Neural progenitor cell (in vitro differentiated cells): ENCODE measurements at regions not wholly inside any gene's neighbourhood (a gene's known extent, or its start where the extent isn't known, plus 50 kb on each side); places are given as distances from the start of the nearest gene placed in this dataset.

Experiments used
- DNase-seq: peaks from one replicate; pipeline ENCODE4 v3.0.0-alpha.2; 2016; ENCODE audit warnings: low spot score
- H2AFZ ChIP-seq: fragments of 200-600 bp; sonication (generic); replicated peaks from 2 replicates; pipeline ENCODE4 v1.6.1; 2016; ENCODE audit warnings: antibody characterized with exemption
- H3F3A ChIP-seq: fragments of 200-600 bp; sonication (generic); 2 replicates; pipeline ENCODE4 v1.6.1; 2016; ENCODE audit warnings: antibody characterized with exemption, low read depth
- H3K27ac ChIP-seq: fragments of 200-600 bp; sonication (generic); 2 replicates; pipeline ENCODE4 v1.5.1; 2016; ENCODE audit warnings: mild to moderate bottlenecking
- H3K27me3 ChIP-seq: fragments of 200-600 bp; sonication (generic); 2 replicates; pipeline ENCODE4 v1.6.1; 2016; ENCODE audit warnings: mild to moderate bottlenecking, moderate library complexity
- H3K36me3 ChIP-seq: fragments of 200-600 bp; sonication (generic); 2 replicates; pipeline ENCODE4 v1.5.1; 2016
- H3K4me1 ChIP-seq: fragments of 200-600 bp; sonication (generic); 2 replicates; pipeline ENCODE4 v1.6.1; 2016; ENCODE audit warnings: mixed run types
- H3K4me2 ChIP-seq: fragments of 200-600 bp; sonication (generic); 2 replicates; pipeline ENCODE4 v1.6.1; 2016
- H3K4me3 ChIP-seq: fragments of 200-600 bp; sonication (generic); 2 replicates; pipeline ENCODE4 v1.5.1; 2016
- H3K79me2 ChIP-seq: fragments of 200-600 bp; sonication (generic); 2 replicates; pipeline ENCODE4 v1.6.1; 2016; ENCODE audit warnings: low read depth
- H3K9ac ChIP-seq: fragments of 200-600 bp; sonication (generic); 2 replicates; pipeline ENCODE4 v1.6.1; 2016
- H3K9me3 ChIP-seq: fragments of 200-600 bp; sonication (generic); 2 replicates; pipeline ENCODE4 v1.5.1; 2016; ENCODE audit warnings: low read depth
- H4K20me1 ChIP-seq: fragments of 200-600 bp; sonication (generic); 2 replicates; pipeline ENCODE4 v1.6.1; 2016; ENCODE audit warnings: low read depth
- H3K27ac Mint-ChIP-seq: 3 replicates; pipeline ENCODE4 v1.8.0; 2021; ENCODE audit warnings: mixed read lengths
- H3K27me3 Mint-ChIP-seq: 2 replicates; pipeline ENCODE4 v1.8.0; 2022; ENCODE audit warnings: low read depth, mild to moderate bottlenecking, inconsistent platforms, moderate library complexity, mixed read lengths; ENCODE audit not compliant: insufficient read depth
- H3K36me3 Mint-ChIP-seq: 3 replicates; pipeline ENCODE4 v1.8.0; 2021; ENCODE audit warnings: mixed read lengths
- H3K4me1 Mint-ChIP-seq: 3 replicates; pipeline ENCODE4 v1.8.0; 2021; ENCODE audit warnings: mixed read lengths
- H3K4me3 Mint-ChIP-seq: 3 replicates; pipeline ENCODE4 v1.8.0; 2021; ENCODE audit warnings: mild to moderate bottlenecking, moderate library complexity, mixed read lengths
- H3K9me3 Mint-ChIP-seq: 3 replicates; pipeline ENCODE4 v1.8.0; 2020; ENCODE audit warnings: mixed read lengths
- CTCF ChIP-seq: fragments of 200-600 bp; sonication (generic); IDR thresholded peaks from 2 replicates; pipeline ENCODE4 v1.5.1; 2017; ENCODE audit warnings: antibody characterized with exemption, mild to moderate bottlenecking
- EZH2 ChIP-seq: fragments of 200-600 bp; sonication (generic); IDR thresholded peaks from 2 replicates; pipeline ENCODE4 v1.6.1; 2017; ENCODE audit warnings: antibody characterized with exemption, mild to moderate bottlenecking, moderate library complexity
- EZH2phosphoT487 ChIP-seq: fragments of 200-600 bp; sonication (generic); IDR thresholded peaks from 2 replicates; pipeline ENCODE4 v1.6.1; 2017; ENCODE audit warnings: antibody characterized with exemption

- Mint-ChIP-seq H3K36me3 (no peaks in the 10 kb centered on the region), H3K27me3 (no peaks in the 10 kb centered on the region), H3K4me3 (no peak overlapping the region), H3K9me3 (no peaks in the 10 kb centered on the region), H3K27ac (no peak overlapping the region), H3K4me1 (peaks cover 8% of the 10 kb centered on the region)
- Histone ChIP-seq H2AFZ (no peak overlapping the region), H3K4me1 (no peaks in the 10 kb centered on the region), H4K20me1 (no peaks in the 10 kb centered on the region), H3K4me3 (no peak overlapping the region), H3K27ac (no peak overlapping the region), H3F3A (no peaks in the 10 kb centered on the region), H3K36me3 (no peaks in the 10 kb centered on the region), H3K9me3 (no peaks in the 10 kb centered on the region), H3K9ac (no peak overlapping the region), H3K79me2 (no peaks in the 10 kb centered on the region), H3K27me3 (no peaks in the 10 kb centered on the region), H3K4me2 (no peak overlapping the region)
- no peak for DNase-seq
- TF ChIP-seq EZH2: no peak
- no peak for TF ChIP-seq EZH2phosphoT487
- TF ChIP-seq CTCF: no peak
These were observed 820.8 kb downstream of the BRINP3 start for GRCh38 chr1:189656628-189657530.

- Histone ChIP-seq H3K79me2 (no peaks in the 10 kb centered on the region), H3K36me3 (no peaks in the 10 kb centered on the region), H2AFZ (no peak overlapping the region), H3K9ac (no peak overlapping the region), H3K4me3 (no peak overlapping the region), H4K20me1 (no peaks in the 10 kb centered on the region), H3K27me3 (no peaks in the 10 kb centered on the region), H3K4me1 (no peaks in the 10 kb centered on the region), H3F3A (no peaks in the 10 kb centered on the region), H3K4me2 (no peak overlapping the region), H3K27ac (no peak overlapping the region), H3K9me3 (no peaks in the 10 kb centered on the region)
- DNase-seq: no peak
- Mint-ChIP-seq H3K27me3 (no peaks in the 10 kb centered on the region), H3K36me3 (no peaks in the 10 kb centered on the region), H3K9me3 (no peaks in the 10 kb centered on the region), H3K4me1 (peaks cover 8% of the 10 kb centered on the region), H3K27ac (no peak overlapping the region), H3K4me3 (no peak overlapping the region)
- TF ChIP-seq EZH2phosphoT487: no peak
These were observed 819.9 kb downstream of the BRINP3 start for GRCh38 chr1:189657715-189658114.

- no peak overlapping the region for H2AFZ ChIP-seq
- no peaks in the 10 kb centered on the region for H3K36me3 ChIP-seq
- Mint-ChIP-seq H3K27ac (no peak overlapping the region), H3K9me3 (no peaks in the 10 kb centered on the region), H3K4me3 (no peak overlapping the region), H3K36me3 (no peaks in the 10 kb centered on the region), H3K27me3 (no peaks in the 10 kb centered on the region), H3K4me1 (peaks cover 8% of the 10 kb centered on the region)
- no peak for TF ChIP-seq EZH2phosphoT487
- no peak for TF ChIP-seq CTCF
- no peak for TF ChIP-seq EZH2
- H3K4me3 ChIP-seq: no peak overlapping the region
- H3K9ac ChIP-seq: no peak overlapping the region
- DNase-seq: no peak
- no peaks in the 10 kb centered on the region for H4K20me1 ChIP-seq
- H3K79me2 ChIP-seq: no peaks in the 10 kb centered on the region
- no peak overlapping the region for H3K27ac ChIP-seq
- H3K4me2 ChIP-seq: no peak overlapping the region
- no peaks in the 10 kb centered on the region for H3F3A ChIP-seq
- no peaks in the 10 kb centered on the region for H3K9me3 ChIP-seq
- no peaks in the 10 kb centered on the region for H3K4me1 ChIP-seq
- H3K27me3 ChIP-seq: no peaks in the 10 kb centered on the region
These were observed 819.3 kb downstream of the BRINP3 start for GRCh38 chr1:189658381-189658780.

GRCh38 chr1:189659731-189660130 lies 817.9 kb downstream of the BRINP3 start:
- H3K9me3 ChIP-seq: no peaks in the 10 kb centered on the region
- no peak for DNase-seq
- no peak overlapping the region for H3K4me3 ChIP-seq
- Mint-ChIP-seq H3K9me3 (no peaks in the 10 kb centered on the region), H3K27me3 (no peaks in the 10 kb centered on the region), H3K27ac (no peak overlapping the region), H3K4me1 (peaks cover 8% of the 10 kb centered on the region), H3K36me3 (no peaks in the 10 kb centered on the region), H3K4me3 (no peak overlapping the region)
- H3K36me3 ChIP-seq: no peaks in the 10 kb centered on the region
- H3K9ac ChIP-seq: no peak overlapping the region
- H3K79me2 ChIP-seq: no peaks in the 10 kb centered on the region
- H3K27ac ChIP-seq: no peak overlapping the region
- no peak overlapping the region for H2AFZ ChIP-seq
- no peaks in the 10 kb centered on the region for H3K4me1 ChIP-seq
- no peaks in the 10 kb centered on the region for H4K20me1 ChIP-seq
- no peaks in the 10 kb centered on the region for H3K27me3 ChIP-seq
- H3K4me2 ChIP-seq: no peak overlapping the region
- TF ChIP-seq CTCF (no peak), EZH2phosphoT487 (no peak), EZH2 (no peak)
- no peaks in the 10 kb centered on the region for H3F3A ChIP-seq
